Panc1 (cell line): ENCODE measurements at regions not wholly inside any gene's neighbourhood (a gene's known extent, or its start where the extent isn't known, plus 50 kb on each side); places are given as distances from the start of the nearest gene placed in this dataset.

ENCODE experiments used
- ATAC-seq: fragments of 200-7000 bp; cut with Tn5 transposase; 2 replicates; pipeline ENCODE4 v1.9.1; 2020; ENCODE audit warnings: mild to moderate bottlenecking, moderate library complexity
- BruUV-seq: library from RNA; stranded (reverse); fragments of 400-500 nt; replicated peaks from 2 replicates; lab custom pipeline; 2021; lab: Mats Ljungman, UMichigan
- CTCF ChIA-PET: fragments of 300-600 bp; sonication (Branson Sonifier 250); formaldehyde crosslinking; loops from one replicate; lab custom pipeline; 2022; ENCODE audit warnings: antibody characterized with exemption; lab: Charles Lee
- POLR2A ChIA-PET: fragments of 300-600 bp; sonication (Branson Sonifier 250); formaldehyde crosslinking; loops from one replicate; lab custom pipeline; 2022; ENCODE audit warnings: antibody characterized with exemption; lab: Charles Lee
- DNase-seq: peaks from one replicate; pipeline ENCODE4 v3.0.0-alpha.2; 2010; ENCODE audit warnings: low read depth, low spot score
- H3K27ac ChIP-seq: 2 replicates; pipeline ENCODE4 v1.5.1; 2011; ENCODE audit warnings: mild to moderate bottlenecking, low read length, inconsistent platforms
- H3K27me3 ChIP-seq: fragments of 200-500 bp; sonication (Bioruptor generic); 2 replicates; pipeline ENCODE4 v1.6.0; 2014; ENCODE audit warnings: low read length, inconsistent platforms; ENCODE audit not compliant: control insufficient read depth, insufficient read depth
- H3K36me3 ChIP-seq: fragments of 200-500 bp; sonication (Bioruptor generic); 2 replicates; pipeline ENCODE4 v1.5.1; 2014; ENCODE audit warnings: inconsistent platforms, mild to moderate bottlenecking, low read length, moderate library complexity; ENCODE audit not compliant: control insufficient read depth, insufficient read depth
- H3K4me1 ChIP-seq: 2 replicates; pipeline ENCODE4 v1.5.1; 2011; ENCODE audit warnings: inconsistent platforms, mild to moderate bottlenecking, low read length, moderate library complexity; ENCODE audit not compliant: control insufficient read depth, insufficient read depth
- H3K4me3 ChIP-seq, 2 experiments: 2 replicates each; pipeline ENCODE4 v1.5.1; 2011 to 2012; ENCODE audit warnings: low read depth in 2 of 2, low read length in 2 of 2, mild to moderate bottlenecking in 2 of 2, inconsistent platforms in 1 of 2, moderate library complexity in 1 of 2
- H3K9me3 ChIP-seq: fragments of 200-500 bp; sonication (Bioruptor generic); 2 replicates; pipeline ENCODE4 v1.5.1; 2014; ENCODE audit warnings: low read depth, mild to moderate bottlenecking, inconsistent platforms, low read length, moderate library complexity; ENCODE audit not compliant: control insufficient read depth, insufficient read depth
- POLR2AphosphoS5 ChIP-seq: IDR thresholded peaks from 2 replicates; pipeline ENCODE4 v1.6.1; 2012; ENCODE audit warnings: mild to moderate bottlenecking, low read depth, low read length, moderate library complexity
- SIN3A ChIP-seq: IDR thresholded peaks from 2 replicates; pipeline ENCODE4 v1.6.1; 2012; ENCODE audit warnings: low read depth, mild to moderate bottlenecking, low read length, moderate library complexity, borderline replicate concordance; ENCODE audit not compliant: insufficient read depth
- TCF7L2 ChIP-seq: IDR thresholded peaks from 2 replicates; pipeline ENCODE4 v1.6.1; 2011; ENCODE audit warnings: mild to moderate bottlenecking, low read depth, low read length, inconsistent platforms
- in situ Hi-C: cut with HindIII; loops from 2 replicates; pipeline ENCODE4 v1.10.0; 2016; ENCODE audit warnings: low sequenced_read_pairs, low pct_unique_long_range_greater_than_20kb
- intact Hi-C: fragments of 100-400 bp; cut with micrococcal nuclease; formaldehyde crosslinking; loops from one replicate; pipeline ENCODE4 v1.10.0; 2022; ENCODE audit not compliant: unreplicated experiment
- TF ChIP-seq, protein P1 (sequence below), 2 experiments: IDR thresholded peaks; 2 replicates each; pipeline ENCODE4 v1.6.1; 2011 to 2012; ENCODE audit warnings: low read depth in 2 of 2, control low read depth in 1 of 2, low read length in 1 of 2, mild to moderate bottlenecking in 1 of 2, moderate library complexity in 1 of 2; ENCODE audit not compliant: insufficient read depth in 1 of 2
- TF ChIP-seq, protein P2 (sequence below): fragments of 450-650 bp; IDR thresholded peaks from 2 replicates; pipeline ENCODE4 v1.5.1; 2017; ENCODE audit warnings: mild to moderate bottlenecking

DNA sequence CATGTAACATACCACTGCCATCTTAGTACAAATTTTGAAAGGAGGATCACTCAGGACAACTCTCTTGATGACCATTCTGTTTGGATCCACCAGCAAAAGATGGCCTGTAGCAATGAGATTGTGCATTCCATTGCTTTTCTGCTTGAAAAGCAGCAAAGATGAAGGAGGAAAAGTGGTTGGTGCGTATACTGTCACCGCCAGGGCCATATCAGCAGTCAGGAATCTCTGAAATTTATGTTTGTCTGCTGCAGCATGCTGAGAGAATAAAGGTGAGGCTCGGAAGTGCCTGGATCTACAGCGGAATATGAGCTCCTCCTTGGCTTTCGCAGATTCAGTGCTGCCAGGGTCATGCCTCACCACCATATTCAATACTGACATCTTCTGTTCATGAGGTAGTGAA, 144.4 kb downstream of the GPBP1 start:
- H3K9me3 ChIP-seq, result no peaks in the 10 kb centered on the region
- ChIA-PET CTCF (no interaction called here), POLR2A (interaction anchor here (0.6 kb wide), 1 partner anchor 963 kb away, joined by 3 read pairs; no protein-coding TSS in a partner anchor)
- no peaks in the 10 kb centered on the region for H3K36me3 ChIP-seq
- H3K4me1 ChIP-seq, result no peaks in the 10 kb centered on the region
- no peaks in the 10 kb centered on the region for H3K27me3 ChIP-seq
- no peak for TF ChIP-seq SIN3A
- TF ChIP-seq TCF7L2, result no peak
- TF ChIP-seq, protein P1, sequence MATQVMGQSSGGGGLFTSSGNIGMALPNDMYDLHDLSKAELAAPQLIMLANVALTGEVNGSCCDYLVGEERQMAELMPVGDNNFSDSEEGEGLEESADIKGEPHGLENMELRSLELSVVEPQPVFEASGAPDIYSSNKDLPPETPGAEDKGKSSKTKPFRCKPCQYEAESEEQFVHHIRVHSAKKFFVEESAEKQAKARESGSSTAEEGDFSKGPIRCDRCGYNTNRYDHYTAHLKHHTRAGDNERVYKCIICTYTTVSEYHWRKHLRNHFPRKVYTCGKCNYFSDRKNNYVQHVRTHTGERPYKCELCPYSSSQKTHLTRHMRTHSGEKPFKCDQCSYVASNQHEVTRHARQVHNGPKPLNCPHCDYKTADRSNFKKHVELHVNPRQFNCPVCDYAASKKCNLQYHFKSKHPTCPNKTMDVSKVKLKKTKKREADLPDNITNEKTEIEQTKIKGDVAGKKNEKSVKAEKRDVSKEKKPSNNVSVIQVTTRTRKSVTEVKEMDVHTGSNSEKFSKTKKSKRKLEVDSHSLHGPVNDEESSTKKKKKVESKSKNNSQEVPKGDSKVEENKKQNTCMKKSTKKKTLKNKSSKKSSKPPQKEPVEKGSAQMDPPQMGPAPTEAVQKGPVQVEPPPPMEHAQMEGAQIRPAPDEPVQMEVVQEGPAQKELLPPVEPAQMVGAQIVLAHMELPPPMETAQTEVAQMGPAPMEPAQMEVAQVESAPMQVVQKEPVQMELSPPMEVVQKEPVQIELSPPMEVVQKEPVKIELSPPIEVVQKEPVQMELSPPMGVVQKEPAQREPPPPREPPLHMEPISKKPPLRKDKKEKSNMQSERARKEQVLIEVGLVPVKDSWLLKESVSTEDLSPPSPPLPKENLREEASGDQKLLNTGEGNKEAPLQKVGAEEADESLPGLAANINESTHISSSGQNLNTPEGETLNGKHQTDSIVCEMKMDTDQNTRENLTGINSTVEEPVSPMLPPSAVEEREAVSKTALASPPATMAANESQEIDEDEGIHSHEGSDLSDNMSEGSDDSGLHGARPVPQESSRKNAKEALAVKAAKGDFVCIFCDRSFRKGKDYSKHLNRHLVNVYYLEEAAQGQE (IDR thresholded peaks at IDR 0.05; ENCODE audit: insufficient read depth in 1 of 2, low read depth in 2 of 2, low read length in 1 of 2), result no peak
- no peak for TF ChIP-seq POLR2AphosphoS5
- TF ChIP-seq, protein P2, sequence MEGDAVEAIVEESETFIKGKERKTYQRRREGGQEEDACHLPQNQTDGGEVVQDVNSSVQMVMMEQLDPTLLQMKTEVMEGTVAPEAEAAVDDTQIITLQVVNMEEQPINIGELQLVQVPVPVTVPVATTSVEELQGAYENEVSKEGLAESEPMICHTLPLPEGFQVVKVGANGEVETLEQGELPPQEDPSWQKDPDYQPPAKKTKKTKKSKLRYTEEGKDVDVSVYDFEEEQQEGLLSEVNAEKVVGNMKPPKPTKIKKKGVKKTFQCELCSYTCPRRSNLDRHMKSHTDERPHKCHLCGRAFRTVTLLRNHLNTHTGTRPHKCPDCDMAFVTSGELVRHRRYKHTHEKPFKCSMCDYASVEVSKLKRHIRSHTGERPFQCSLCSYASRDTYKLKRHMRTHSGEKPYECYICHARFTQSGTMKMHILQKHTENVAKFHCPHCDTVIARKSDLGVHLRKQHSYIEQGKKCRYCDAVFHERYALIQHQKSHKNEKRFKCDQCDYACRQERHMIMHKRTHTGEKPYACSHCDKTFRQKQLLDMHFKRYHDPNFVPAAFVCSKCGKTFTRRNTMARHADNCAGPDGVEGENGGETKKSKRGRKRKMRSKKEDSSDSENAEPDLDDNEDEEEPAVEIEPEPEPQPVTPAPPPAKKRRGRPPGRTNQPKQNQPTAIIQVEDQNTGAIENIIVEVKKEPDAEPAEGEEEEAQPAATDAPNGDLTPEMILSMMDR, result no peak
- DNase-seq, result no peak
- BruUV-seq, result no TSS peak
- no peak overlapping the region for H3K4me3 ChIP-seq
- ATAC-seq, result no peak
- intact Hi-C loops (no loop called here), in situ Hi-C loops (no loop called here)
- H3K27ac ChIP-seq, result no peak overlapping the region

DNA sequence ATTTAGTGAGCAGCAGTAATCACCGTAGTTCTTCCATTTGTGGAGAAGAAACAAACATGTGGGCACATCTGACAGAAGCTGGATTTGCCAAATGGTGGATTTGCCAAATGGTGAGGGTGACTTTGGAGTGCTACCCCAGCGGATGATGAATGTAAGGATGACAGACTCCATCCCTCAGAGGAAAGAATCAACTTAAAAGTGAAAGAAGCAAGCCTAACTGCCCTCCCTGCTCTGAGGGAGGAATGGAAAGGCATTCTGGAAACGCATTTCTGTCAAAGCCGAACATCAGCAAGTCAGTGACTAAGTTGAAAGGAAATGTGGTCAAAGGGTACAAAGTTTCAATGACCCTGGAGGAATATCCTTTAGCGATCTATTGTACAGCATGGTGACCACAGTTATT, 143.5 kb downstream of the GPBP1 start:
- no peak for ATAC-seq
- H3K4me1 ChIP-seq, result no peaks in the 10 kb centered on the region
- CTCF ChIA-PET, result no interaction called here

More for the DNA sequence above, 143.5 kb downstream of the GPBP1 start:
- no peaks in the 10 kb centered on the region for H3K36me3 ChIP-seq
- no TSS peak for BruUV-seq
- no peak for TF ChIP-seq TCF7L2
- TF ChIP-seq, protein P2, result no peak
- no peak for TF ChIP-seq POLR2AphosphoS5
- TF ChIP-seq, protein P1 (IDR thresholded peaks at IDR 0.05; ENCODE audit: insufficient read depth in 1 of 2, low read depth in 2 of 2, low read length in 1 of 2), result no peak
- TF ChIP-seq SIN3A, result no peak
- no peak for DNase-seq
- POLR2A ChIA-PET, result no interaction called here
- no peaks in the 10 kb centered on the region for H3K27me3 ChIP-seq
- H3K9me3 ChIP-seq, result no peaks in the 10 kb centered on the region
- H3K4me3 ChIP-seq, result no peak overlapping the region
- intact Hi-C loops, result no loop called here
- in situ Hi-C loops, result no loop called here
- H3K27ac ChIP-seq, result peak overlapping the region; percentile 24; the same call in 1 of the 2 replicates
